Stimulated activated CD8-positive, alpha-beta memory T cell treated with anti-CD3 and anti-CD28 coated beads, Interleukin-15, amount 100 ng/mL, for 1 hour (primary cell): ENCODE measurements at regions not wholly inside any gene's neighbourhood (a gene's known extent, or its start where the extent isn't known, plus 50 kb on each side); places are given as distances from the start of the nearest gene placed in this dataset.
"Not testable (repeated sequence)": the region's sequence is repeated elsewhere in the genome, so short reads cannot be mapped to it uniquely, and the experiment has no call there.

ENCODE experiments used
- DNase-seq: peaks from one replicate; pipeline ENCODE4 v3.0.0-alpha.2; 2020; ENCODE audit warnings: low read depth

DNA sequence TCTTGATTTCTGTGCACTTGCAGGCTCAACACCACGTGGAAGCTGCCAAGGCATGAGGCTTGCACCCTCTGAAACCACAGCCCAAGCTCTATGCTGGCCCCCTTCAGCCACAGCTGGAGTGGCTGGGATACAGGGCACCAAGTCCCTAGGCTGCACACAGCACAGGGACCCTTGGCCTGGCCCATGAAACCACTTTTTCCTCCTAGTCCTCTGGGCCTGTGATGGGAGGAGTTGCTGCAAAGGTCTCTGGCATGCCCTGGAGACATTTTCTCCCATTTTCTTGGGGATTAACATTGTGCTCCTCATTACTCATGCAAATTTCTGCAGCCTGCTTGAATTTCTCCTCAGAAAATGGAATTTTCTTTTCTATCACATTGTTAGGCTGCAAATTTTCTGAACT, 629.8 kb upstream of the NR2F2 start:
- not testable (repeated sequence) for DNase-seq

DNA sequence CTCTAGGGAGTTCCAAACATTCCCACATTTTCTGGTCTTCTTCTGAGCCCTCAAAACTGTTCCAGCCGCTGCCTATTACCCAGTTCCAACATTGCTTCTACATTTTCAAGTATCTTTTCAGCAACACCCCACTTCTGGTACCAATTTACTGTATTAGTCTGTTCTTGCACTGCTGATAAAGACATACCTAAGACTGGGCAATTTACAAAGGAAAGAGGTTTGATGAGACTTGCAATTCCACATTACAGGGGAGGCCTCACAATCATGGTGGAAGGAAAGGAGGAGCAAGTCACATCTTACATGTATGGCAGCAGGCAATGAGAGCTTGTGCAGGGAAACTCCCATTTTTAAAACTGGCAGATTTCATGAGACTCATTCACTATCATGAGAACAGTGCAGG, 629.1 kb upstream of the NR2F2 start:
- no peak for DNase-seq

DNA sequence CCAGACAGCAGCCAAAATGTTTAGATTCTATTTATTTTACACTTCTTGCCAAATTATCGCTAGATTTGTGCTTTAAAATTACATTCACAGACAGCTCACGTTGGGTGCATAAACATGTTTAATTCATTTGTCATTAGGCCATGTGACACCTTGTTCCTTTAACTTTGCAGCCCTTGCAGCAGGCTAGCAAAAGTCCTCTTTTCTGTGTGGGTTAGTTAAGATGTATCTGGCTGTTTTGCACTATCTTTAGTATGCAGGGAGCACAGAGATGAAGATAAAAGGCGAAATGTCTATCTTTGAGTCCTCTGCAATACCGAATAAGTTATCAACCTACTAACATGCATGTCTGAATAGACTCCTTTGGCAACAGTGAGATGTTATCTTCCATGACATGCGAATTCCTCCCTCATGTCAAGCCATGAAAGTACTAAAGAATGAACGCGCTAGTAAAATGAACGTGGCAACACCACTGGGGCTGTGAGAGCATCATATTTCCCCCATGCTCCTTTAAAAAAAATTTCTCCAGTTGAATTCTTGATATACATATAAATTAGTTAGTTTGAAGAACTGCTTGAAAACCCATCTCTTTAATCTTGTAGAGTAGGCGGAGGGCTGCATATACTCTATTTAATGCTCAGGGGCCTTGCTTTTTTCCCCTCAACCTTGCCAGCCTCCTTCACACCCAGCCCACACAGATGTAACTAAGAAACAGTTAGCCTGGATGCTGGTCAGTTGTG, 620.4 kb upstream of the NR2F2 start:
- DNase-seq: no peak

DNA sequence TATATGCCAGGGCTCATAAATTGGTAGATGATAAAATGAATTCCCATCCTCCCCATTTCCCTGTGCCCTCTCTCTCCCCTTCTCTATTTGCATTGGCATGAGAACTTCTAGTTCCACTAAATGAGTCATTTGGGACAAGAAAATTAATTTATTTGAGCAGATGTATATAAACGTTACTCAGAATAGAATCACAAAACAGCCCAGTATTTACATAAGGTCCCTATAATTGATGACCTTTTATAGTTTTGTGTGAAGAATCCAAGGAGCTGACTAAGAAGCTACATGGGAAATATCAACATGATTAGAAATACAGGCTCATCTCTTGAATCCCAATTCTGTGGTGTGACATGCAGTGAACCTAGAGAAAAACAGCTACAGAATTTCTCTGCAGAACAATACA, 617.7 kb upstream of the NR2F2 start:
- DNase-seq: no peak

DNA sequence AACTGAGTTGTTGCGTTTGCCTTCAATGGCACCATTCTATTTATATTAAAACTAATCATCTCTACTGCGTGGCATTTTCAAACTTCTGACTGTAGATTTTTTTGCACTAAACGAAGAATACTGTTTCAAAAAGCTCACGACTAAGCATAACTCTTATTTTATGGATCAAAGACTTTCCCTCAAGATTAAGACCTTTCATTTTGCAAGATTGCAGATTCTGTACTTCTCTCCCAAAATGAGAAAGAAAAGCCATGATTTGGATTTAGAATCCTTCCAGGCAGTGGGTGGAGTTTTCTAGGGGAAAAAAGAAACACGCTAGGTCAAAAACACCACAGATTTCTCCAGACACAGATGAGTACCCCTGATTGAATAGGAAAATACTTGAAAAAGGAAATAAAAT, 617.2 kb upstream of the NR2F2 start:
- DNase-seq: no peak

DNA sequence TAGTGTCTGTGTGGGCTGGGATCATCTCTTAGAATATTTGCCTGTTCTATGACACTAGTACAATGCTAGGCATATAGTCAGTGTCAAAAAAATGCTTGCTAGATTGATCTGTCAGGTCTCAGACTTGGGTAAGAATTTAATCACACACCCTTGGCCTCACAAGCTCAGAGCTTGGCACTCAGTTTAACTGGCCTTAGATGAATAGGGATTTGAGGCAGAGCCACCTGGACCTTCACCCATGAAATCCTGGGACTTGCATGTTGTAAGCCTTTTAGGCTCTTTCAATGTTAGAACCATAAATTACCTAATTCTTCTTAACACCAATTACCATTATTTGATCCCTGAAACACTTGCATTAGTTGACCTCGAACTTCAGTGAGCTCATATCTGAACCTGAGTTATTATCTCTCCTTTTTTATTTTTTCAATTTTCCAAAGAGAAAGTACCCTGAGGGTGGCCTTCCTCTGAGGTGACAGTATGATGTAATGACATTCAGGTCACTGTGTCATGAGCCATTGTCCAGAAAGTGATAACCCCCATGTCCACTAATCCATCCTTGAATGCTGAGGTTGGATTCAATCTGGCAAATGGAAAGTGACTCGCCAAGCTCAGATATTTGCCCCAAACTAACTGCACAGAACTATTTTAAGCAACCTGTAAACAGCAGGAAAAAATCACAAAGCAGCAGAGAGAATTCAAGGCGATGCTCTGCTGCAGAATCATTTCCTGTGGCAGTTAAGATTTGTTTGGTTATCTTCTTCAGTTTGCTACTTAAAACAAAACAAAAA, 615.2 kb upstream of the NR2F2 start:
- DNase-seq: no peak

DNA sequence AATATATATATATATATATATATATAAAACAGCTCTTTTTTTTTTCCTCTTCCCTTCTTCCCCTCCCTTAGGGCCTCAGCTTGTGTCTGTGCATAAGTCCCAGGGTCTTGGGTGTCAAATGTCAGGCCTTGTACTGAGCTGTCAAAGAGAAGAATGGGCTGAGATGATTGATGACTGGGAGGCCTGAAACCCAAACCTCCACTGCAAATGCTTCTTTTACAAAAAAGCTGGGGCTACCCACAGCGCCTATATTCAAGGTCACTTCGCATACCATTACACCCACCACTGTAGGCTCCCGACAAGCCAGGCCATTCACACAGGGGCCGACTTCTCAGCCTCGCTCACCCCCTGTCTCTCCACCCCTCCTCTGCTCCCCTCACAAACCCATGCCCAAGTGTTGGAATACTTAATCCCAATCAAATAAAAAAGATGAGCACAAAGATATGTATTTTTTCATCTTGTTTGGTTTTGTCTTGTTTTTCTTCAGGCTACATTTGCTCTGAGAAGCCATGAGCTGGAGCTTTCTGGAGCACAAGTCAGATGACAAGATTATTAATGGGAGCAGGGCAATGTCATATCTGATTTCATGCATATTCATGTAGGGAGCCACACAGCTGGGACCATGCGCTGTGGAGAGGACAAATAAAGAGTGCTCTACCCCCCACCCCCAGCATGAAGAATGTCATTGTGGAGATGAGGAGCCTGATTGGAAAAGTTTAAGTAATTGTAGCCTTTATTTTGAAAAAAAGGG, 614.4 kb upstream of the NR2F2 start:
- DNase-seq: no peak

DNA sequence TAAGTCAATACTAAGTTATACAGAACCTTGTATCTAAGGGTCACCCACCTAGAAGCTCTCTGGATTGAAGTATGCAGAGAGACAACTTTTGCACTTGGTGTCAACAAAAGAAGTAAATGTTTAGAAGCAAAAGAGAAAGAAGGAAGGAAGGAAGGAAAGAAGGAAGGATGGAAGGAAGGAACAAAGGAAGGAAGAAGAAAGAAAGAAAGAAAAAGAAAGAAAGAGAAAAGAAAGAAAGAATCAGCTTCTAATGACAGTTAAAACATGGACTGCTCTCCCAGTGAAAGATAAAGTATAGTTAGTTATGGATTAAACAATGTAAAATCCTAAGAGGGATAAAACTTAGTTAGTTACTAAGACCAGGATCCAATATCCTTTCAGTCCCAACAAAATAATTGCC, 613.8 kb upstream of the NR2F2 start:
- DNase-seq: no peak

DNA sequence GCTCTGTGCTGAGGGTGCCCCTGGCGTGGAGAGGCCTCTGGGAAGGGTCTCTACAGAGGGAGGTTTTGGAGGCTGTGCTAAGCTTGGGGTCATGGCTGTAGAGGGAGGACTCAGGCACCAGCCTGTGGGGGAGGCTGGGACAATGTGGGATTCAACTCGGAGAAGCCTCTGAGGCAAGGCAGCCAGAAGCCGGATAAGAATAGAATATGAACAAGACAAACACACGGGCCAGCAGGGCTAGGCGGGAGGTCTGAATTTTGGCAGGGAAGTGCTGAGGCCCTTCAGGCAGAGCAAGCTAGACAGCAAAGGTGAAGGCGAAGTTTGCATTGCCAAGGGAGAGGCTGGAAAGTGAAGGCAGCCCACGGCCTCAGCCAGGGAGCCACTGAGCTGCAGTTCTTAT, 612.1 kb upstream of the NR2F2 start:
- DNase-seq: no peak

DNA sequence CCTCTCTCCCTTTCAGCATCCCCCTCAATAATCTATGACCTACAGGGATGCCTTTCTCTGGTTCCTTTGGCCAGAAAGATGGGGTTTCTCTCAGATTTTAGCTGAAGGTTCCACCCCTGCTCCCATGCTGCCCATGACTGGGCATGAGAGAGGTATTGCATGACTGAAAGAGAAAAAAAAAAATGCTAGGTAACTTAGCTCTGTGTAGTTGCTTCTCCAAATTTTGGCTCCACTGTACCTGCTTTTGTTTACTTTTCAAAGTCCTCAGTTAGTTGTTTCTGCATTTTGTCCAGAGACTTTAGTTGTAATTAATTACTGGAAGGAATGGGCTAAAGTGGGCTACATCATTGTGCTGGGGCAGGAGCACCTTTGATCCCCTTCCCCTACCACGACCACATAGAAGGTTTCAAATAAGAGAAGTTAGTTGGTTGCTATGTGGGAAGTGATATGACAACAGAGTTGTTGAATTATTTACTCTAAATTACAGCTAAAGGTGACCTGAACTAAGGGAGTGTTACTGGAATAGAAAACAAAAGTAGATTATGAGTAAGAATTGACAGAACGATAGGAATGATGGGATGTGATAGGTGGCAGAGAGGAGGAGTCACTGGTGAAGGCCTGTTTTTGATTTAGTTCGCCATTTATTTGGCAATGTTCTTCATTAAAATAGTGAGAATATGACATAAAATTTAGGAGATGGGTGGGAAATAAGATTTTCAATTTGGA, 605.4 kb upstream of the NR2F2 start:
- DNase-seq: no peak

DNA sequence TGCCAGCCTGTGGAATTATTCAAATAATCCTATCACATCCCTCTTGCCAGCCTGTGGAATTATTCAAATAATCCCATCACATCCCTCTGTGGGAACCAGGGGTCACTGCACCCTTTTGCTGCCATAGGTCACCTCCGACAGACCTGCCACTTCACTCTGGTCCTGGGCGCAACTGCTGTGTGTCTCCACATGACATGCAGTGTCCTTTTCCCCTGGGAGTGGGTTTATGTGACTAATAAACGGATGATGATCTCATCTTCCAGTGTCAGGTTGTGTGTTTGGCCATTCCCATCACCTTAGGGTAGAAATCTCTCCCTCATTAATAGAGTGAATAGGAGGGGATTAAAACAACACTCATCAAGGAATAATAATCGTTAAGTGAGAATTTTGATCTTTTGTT, 603.6 kb upstream of the NR2F2 start:
- DNase-seq: no peak

DNA sequence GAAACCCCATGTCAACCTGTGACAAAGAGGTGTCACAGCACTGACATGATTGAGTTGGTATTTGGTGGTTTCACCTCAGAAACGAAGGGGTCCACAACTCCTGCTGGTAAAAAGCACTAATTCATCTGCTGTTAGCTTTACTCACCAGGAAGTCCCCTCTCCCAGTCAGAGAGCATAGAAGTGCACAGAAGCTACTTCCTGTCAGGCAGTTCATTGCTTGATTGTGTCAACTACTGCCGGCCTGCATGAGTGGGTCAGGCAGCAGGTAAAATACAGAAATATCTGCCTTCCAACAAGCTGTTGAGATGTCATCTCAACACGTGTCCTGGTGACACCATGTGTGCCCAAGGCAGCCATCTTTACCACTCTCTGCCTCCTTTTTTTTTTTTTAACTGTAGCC, 596.6 kb upstream of the NR2F2 start:
- no peak for DNase-seq

DNA sequence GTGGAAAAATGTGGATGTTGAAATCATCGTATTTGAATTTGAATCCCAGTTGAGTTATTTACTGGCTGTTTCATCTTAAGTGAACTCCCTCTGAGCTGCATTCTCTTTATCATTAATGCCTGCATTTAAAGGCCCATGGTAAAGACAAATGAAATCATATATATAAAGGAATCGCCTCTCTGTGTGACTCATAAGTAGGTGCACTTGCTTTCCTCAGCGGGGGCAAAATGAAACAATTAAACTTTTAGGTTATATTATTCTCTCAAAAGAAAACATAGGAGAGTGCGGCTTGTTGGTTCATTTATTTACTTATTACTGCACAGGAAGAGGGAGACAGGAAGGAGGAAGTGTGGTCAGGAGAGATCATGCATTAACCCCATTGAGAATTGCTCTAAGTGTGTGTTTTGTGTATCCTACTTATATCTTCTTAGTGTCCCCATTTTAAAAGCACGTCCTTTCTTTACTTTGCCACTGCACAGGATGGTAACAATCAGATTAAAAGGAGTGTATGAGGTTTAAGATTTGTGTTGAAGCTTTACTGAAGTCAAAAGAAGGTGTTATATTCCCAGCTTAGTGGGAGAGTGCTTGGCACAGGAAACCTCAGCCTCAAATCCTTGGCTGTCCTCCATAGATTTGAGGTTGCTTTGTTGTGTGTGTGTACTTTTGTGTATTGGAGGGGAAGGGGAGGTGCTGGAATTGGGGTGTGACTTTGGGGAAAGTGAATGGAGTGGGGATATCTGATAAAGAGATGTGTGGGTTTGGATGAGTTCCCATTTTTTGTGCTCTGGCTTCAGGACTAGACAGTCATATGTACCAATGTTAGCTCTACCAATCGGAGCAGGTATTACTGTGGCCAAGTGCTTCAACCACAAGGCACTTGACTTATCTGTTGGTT, 595.8 kb upstream of the NR2F2 start:
- DNase-seq: no peak

DNA sequence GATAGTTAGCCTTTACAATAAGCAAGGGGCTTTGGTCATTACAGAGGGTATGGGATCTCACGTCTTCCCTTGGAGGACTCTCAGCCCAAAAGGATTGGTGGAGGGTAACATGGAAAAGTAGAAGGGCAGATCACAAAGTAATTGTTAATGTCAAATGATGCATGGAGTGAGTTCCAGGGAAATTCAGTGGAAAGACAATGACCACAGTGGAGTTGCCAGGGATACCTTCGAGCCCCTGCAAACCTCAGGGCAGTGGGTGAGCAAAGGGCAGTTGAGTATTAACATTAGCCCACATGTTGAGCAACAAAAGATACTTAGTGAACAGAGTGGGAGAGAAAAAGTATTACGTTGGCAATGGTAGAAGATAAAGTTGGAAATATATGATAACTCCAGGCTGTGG, 593.4 kb upstream of the NR2F2 start:
- DNase-seq: no peak

DNA sequence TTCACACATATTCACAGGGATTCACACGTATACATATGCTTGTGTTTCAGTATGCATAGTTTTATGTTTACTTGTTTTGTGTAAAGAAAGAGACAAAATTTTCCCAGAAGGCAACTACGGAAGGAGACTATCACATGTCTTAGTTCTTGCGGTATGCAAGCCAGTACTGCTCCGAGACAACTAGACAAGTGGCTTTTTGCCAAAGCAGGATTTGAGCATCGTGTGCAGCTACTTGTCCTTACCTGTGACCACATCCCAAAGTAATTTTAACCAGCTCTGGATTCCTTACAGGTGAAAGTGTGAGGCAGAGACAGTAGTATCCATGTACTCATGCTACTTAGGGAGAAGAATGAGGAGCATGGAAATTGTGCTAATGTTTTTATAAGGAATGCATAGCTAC, 591.4 kb upstream of the NR2F2 start:
- no peak for DNase-seq

DNA sequence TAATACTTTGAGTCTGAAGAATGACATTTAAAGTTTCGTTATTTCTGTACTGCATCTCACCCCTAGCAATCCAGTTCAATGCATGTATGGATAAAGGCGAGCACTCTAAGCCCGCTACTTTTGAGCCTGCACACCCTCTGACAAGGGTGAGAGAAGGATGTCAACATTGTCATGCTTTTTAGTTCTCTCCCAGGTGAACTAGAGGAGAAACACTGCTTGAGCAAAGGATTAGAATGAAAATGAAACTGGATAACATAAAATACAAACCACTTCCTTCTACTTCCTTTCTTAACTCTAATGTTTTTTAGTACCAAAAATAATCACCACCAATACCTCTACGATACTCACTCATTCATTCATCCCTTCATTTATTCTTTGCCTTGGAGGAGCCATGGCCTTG, 588.7 kb upstream of the NR2F2 start:
- DNase-seq: no peak

DNA sequence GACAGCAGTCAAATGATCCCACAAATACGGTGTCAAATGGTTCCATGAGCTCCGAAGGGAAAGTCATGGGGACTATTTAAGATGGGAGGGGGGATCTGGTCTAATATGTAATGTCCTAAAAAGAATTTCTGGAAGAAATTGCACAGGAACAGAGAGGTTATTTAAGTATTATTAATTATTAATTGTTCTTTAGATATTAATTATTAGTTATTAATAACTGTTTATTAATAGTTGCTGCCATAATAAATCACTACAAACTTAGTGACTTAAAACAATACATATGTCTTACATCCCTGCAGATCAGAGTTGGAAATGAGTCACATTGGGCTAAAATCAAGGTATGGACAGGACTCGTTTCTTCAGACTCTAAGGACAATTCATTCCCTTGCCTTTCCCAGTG, 588.2 kb upstream of the NR2F2 start:
- DNase-seq: no peak

DNA sequence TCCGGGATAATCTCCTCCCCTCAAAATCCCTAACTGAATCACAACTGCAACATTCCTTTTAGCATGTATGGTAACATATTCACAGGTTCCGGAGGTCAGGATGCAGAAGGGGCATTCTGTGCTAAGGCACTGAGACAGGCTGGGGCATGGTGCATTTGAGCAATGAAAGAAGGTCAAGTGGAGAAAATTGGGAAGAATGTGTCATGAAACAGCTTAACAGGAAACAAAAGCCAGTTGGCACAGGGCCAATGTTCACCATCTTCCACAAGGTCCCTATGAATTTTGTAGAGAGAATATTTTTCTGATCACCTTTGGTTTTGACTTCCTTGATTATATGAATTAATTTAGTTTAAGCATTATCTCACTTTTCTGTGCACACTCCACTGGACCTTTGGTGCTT, 587.7 kb upstream of the NR2F2 start:
- DNase-seq: no peak

DNA sequence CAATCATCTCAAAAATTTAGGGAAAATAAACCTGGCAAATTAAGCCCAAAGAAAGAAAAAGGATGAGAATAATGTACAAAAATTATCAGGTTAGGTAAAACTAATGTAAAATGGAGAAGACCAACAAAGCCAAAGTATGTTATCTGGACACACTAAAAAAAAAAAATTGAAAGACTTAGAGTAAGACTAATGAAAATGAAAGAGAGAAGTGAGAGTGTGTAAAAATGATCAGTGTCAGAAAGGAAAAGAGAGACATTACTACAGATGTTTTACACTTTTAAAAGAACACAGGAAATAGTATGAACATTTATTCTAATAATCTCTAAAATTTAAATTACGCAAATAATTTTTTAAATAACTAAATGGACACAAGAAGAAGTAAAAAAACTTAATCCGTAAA, 573.3 kb upstream of the NR2F2 start:
- DNase-seq: no peak

DNA sequence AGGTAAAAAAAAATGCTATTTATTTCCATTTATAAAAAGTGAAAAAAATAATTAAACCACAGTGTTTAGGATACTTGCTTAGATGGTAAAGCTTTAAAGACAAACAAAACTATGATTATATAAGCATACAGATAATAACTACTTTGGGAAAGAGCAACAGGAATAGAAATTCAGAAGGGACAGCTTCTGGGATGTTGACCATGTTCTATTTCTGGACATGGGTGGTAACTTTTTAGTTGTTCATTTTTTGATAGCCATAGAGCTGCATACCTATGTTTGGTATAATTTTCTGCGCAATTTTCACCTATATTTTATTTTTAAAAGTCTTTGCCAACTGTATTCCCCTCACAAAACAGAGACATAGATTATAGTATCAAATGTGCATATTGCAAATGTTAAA, 572.0 kb upstream of the NR2F2 start:
- DNase-seq: no peak

DNA sequence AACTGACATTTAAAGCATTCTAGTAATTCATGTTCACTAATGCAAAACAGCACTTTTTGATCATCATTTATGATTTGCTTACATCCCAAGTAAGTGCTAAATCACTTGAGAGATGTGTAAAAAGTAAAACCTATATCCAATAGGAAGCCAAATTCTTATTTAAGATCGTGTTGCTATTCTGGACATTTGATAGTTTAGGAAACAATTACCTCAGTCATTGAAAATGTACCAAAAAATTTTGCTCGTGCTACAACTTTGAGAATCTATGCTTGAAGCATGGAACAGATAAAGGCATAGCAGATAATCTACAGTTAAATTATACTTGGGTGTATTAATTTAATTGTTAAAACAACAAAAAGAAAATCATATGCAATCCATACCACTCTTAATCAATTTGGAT, 571.6 kb upstream of the NR2F2 start:
- DNase-seq: no peak
